Neural cell (in vitro differentiated cells): ENCODE measurements at regions not wholly inside any gene's neighbourhood (a gene's known extent, or its start where the extent isn't known, plus 50 kb on each side); places are given as distances from the start of the nearest gene placed in this dataset.

Source experiments
- H2AFZ ChIP-seq: fragments of 200-600, 300-800 bp; sonication (generic), shearing (Covaris generic); 2 replicates; pipeline ENCODE4 v1.6.0; 2014; ENCODE audit warnings: low read depth, mild to moderate bottlenecking, antibody characterized with exemption, low read length, moderate library complexity
- H3F3A ChIP-seq: fragments of 200-600 bp; shearing (Covaris generic); 2 replicates; pipeline ENCODE4 v1.6.1; 2016; ENCODE audit warnings: mild to moderate bottlenecking, moderate library complexity, mixed read lengths, antibody characterized with exemption, low read length; ENCODE audit not compliant: insufficient read depth, poor library complexity, severe bottlenecking
- H3K27ac ChIP-seq: fragments of 200-600, 300-800 bp; sonication (generic), shearing (Covaris generic); 2 replicates; pipeline ENCODE4 v1.5.1; 2014; ENCODE audit warnings: mild to moderate bottlenecking, low read length, moderate library complexity
- H3K27me3 ChIP-seq: fragments of 300-800, 200-600 bp; sonication (generic), shearing (Covaris generic); 2 replicates; pipeline ENCODE4 v1.6.0; 2014; ENCODE audit warnings: mild to moderate bottlenecking, low read depth, low read length, moderate library complexity; ENCODE audit not compliant: insufficient read depth
- H3K36me3 ChIP-seq: fragments of 300-800, 200-600 bp; sonication (generic), shearing (Covaris generic); 2 replicates; pipeline ENCODE4 v1.5.1; 2014; ENCODE audit warnings: mild to moderate bottlenecking, antibody characterized with exemption, low read length, moderate library complexity; ENCODE audit not compliant: insufficient read depth
- H3K4me2 ChIP-seq: fragments of 300-800, 200-600 bp; sonication (generic), shearing (Covaris generic); 2 replicates; pipeline ENCODE4 v1.6.0; 2014; ENCODE audit warnings: mild to moderate bottlenecking, low read length
- H3K4me3 ChIP-seq: fragments of 300-800, 200-600 bp; sonication (generic), shearing (Covaris generic); 2 replicates; pipeline ENCODE4 v1.5.1; 2014; ENCODE audit warnings: mild to moderate bottlenecking, low read length, moderate library complexity
- H3K79me2 ChIP-seq: fragments of 200-600 bp; shearing (Covaris generic); replicated peaks from 2 replicates; pipeline ENCODE4 v1.6.0; 2014; ENCODE audit warnings: mild to moderate bottlenecking, low read length, moderate library complexity; ENCODE audit not compliant: insufficient read depth
- H3K9ac ChIP-seq: fragments of 300-800, 200-600 bp; sonication (generic), shearing (Covaris generic); 2 replicates; pipeline ENCODE4 v1.6.1; 2016; ENCODE audit warnings: mild to moderate bottlenecking, low read length, mixed read lengths
- H3K9me2 ChIP-seq: fragments of 200-600 bp; shearing (Covaris generic); 2 replicates; pipeline ENCODE4 v1.6.1; 2016; ENCODE audit warnings: mild to moderate bottlenecking, low read length, mixed read lengths; ENCODE audit not compliant: insufficient read depth
- H3K9me3 ChIP-seq: fragments of 200-600, 300-800 bp; sonication (generic), shearing (Covaris generic); 2 replicates; pipeline ENCODE4 v1.6.1; 2016; ENCODE audit warnings: mild to moderate bottlenecking, mixed run types, low read length, moderate library complexity, mixed read lengths
- H4K20me1 ChIP-seq: fragments of 200-600 bp; shearing (Covaris generic); 2 replicates; pipeline ENCODE4 v1.6.1; 2016; ENCODE audit warnings: mild to moderate bottlenecking, mixed run types; ENCODE audit not compliant: insufficient read depth
- EP300 ChIP-seq: fragments of 450-650 bp; conservative IDR thresholded peaks from 2 replicates; pipeline ENCODE4 v1.6.1; 2014; ENCODE audit warnings: antibody characterized with exemption, mild to moderate bottlenecking, moderate library complexity; ENCODE audit not compliant: poor library complexity, severe bottlenecking
- EZH2 ChIP-seq: fragments of 200-600, 300-800 bp; shearing (Covaris generic), sonication (generic); IDR thresholded peaks from 2 replicates; pipeline ENCODE4 v1.6.1; 2014; ENCODE audit warnings: antibody characterized with exemption, low read length, borderline replicate concordance, mild to moderate bottlenecking; ENCODE audit not compliant: insufficient read depth, poor library complexity, severe bottlenecking
- MXI1 ChIP-seq: fragments of 450-650 bp; conservative IDR thresholded peaks from 2 replicates; pipeline ENCODE4 v1.6.1; 2014; ENCODE audit warnings: antibody characterized with exemption, mild to moderate bottlenecking; ENCODE audit not compliant: poor library complexity, severe bottlenecking
- POLR2AphosphoS5 ChIP-seq: IDR thresholded peaks from 2 replicates; pipeline ENCODE4 v1.6.1; 2012
- RAD21 ChIP-seq: fragments of 450-650 bp; conservative IDR thresholded peaks from 2 replicates; pipeline ENCODE4 v1.6.1; 2014; ENCODE audit warnings: antibody characterized with exemption, mild to moderate bottlenecking, moderate library complexity
- SMC3 ChIP-seq: fragments of 450-650 bp; conservative IDR thresholded peaks from 2 replicates; pipeline ENCODE4 v1.6.1; 2014; ENCODE audit warnings: antibody characterized with exemption, mild to moderate bottlenecking, moderate library complexity; ENCODE audit not compliant: poor library complexity
- TAF1 ChIP-seq: IDR thresholded peaks from 2 replicates; pipeline ENCODE4 v1.6.1; 2012; ENCODE audit warnings: low read depth
- TF ChIP-seq, protein P1 (sequence below): IDR thresholded peaks from 2 replicates; pipeline ENCODE4 v1.6.1; 2012; ENCODE audit warnings: borderline replicate concordance
- TF ChIP-seq, protein P2 (sequence below): fragments of 450-650 bp; IDR thresholded peaks from 2 replicates; pipeline ENCODE4 v1.5.1; 2014; ENCODE audit warnings: antibody characterized with exemption, mild to moderate bottlenecking, moderate library complexity; ENCODE audit not compliant: poor library complexity, severe bottlenecking

DNA sequence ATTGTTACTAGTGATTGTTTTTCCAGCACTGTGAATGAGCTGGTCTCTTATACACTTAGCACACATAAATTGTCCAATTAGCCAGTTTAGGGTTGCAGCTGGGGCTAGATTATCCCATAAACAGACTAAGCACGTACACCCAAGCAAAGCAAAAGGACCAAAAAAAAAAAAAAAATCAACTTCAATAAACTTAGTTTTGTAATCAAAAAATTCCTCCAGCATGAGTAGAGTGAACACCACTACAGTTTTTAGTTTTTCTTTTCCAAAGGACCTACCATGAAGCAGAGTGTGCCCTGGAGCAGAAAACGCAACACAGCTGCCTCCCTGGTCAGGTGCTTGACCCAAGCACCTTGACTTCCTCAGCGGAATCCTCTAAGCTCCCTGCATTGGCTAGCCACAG lies 249.4 kb upstream of the SLC14A2 start:
- H3F3A ChIP-seq, result no peaks in the 10 kb centered on the region
- no peak overlapping the region for H3K9ac ChIP-seq
- no peaks in the 10 kb centered on the region for H4K20me1 ChIP-seq
- no peaks in the 10 kb centered on the region for H3K9me3 ChIP-seq
- H3K79me2 ChIP-seq, result no peaks in the 10 kb centered on the region
- no peaks in the 10 kb centered on the region for H3K27me3 ChIP-seq
- no peak overlapping the region for H2AFZ ChIP-seq
- H3K9me2 ChIP-seq, result no peaks in the 10 kb centered on the region
- H3K27ac ChIP-seq, result no peak overlapping the region
- no peak overlapping the region for H3K4me3 ChIP-seq
- no peak for TF ChIP-seq TAF1
- TF ChIP-seq, protein P1, sequence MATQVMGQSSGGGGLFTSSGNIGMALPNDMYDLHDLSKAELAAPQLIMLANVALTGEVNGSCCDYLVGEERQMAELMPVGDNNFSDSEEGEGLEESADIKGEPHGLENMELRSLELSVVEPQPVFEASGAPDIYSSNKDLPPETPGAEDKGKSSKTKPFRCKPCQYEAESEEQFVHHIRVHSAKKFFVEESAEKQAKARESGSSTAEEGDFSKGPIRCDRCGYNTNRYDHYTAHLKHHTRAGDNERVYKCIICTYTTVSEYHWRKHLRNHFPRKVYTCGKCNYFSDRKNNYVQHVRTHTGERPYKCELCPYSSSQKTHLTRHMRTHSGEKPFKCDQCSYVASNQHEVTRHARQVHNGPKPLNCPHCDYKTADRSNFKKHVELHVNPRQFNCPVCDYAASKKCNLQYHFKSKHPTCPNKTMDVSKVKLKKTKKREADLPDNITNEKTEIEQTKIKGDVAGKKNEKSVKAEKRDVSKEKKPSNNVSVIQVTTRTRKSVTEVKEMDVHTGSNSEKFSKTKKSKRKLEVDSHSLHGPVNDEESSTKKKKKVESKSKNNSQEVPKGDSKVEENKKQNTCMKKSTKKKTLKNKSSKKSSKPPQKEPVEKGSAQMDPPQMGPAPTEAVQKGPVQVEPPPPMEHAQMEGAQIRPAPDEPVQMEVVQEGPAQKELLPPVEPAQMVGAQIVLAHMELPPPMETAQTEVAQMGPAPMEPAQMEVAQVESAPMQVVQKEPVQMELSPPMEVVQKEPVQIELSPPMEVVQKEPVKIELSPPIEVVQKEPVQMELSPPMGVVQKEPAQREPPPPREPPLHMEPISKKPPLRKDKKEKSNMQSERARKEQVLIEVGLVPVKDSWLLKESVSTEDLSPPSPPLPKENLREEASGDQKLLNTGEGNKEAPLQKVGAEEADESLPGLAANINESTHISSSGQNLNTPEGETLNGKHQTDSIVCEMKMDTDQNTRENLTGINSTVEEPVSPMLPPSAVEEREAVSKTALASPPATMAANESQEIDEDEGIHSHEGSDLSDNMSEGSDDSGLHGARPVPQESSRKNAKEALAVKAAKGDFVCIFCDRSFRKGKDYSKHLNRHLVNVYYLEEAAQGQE, result no peak
- H3K36me3 ChIP-seq, result no peaks in the 10 kb centered on the region
- no peak overlapping the region for H3K4me2 ChIP-seq

DNA sequence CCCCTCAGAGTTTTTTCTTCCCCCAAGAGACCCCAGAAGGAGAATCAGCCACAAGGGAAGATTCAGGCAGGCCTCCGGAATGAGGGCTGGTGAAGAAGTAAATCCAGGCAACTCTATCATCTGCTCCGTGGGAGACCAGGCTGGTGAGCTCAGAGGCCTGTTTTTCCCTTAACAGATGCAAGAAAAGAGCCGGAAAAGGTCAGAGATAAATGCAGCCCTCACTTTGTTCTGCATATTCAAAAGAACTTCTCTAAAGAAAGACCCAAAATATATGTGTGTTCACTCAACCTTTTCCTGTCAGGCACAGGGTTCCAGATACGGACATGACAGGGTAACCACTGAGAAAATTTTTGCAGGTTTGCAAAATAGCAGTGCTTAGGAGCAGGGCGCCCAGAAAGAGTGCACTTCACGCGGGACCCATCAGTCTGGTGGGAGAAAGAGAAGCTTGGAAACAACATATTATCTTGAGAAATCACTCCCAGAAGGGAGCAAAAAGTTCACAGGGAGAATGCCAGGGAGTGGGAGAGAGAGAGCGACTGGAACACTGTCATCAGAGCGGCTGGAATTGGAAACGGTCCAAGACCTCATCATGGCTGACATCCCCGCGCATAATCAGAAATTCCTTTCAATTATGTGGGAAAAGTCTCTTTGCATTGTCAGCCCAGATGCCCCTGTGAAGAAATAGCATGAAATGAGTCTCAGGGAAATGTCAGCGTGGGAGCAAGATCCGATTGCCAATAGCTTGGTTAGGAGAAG lies 244.8 kb upstream of the SLC14A2 start:
- no peak overlapping the region for H3K4me2 ChIP-seq
- no peaks in the 10 kb centered on the region for H4K20me1 ChIP-seq
- H3K9me2 ChIP-seq, result no peaks in the 10 kb centered on the region
- no peaks in the 10 kb centered on the region for H3K27me3 ChIP-seq
- H3K27ac ChIP-seq, result no peak overlapping the region
- H3K36me3 ChIP-seq, result no peaks in the 10 kb centered on the region
- H3K9me3 ChIP-seq, result no peaks in the 10 kb centered on the region
- H3K4me3 ChIP-seq, result no peak overlapping the region
- no peaks in the 10 kb centered on the region for H3K79me2 ChIP-seq
- H3K9ac ChIP-seq, result no peak overlapping the region
- TF ChIP-seq EZH2, result no peak
- TF ChIP-seq, protein P2, sequence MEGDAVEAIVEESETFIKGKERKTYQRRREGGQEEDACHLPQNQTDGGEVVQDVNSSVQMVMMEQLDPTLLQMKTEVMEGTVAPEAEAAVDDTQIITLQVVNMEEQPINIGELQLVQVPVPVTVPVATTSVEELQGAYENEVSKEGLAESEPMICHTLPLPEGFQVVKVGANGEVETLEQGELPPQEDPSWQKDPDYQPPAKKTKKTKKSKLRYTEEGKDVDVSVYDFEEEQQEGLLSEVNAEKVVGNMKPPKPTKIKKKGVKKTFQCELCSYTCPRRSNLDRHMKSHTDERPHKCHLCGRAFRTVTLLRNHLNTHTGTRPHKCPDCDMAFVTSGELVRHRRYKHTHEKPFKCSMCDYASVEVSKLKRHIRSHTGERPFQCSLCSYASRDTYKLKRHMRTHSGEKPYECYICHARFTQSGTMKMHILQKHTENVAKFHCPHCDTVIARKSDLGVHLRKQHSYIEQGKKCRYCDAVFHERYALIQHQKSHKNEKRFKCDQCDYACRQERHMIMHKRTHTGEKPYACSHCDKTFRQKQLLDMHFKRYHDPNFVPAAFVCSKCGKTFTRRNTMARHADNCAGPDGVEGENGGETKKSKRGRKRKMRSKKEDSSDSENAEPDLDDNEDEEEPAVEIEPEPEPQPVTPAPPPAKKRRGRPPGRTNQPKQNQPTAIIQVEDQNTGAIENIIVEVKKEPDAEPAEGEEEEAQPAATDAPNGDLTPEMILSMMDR, result no peak
- TF ChIP-seq EP300, result no peak
- no peak for TF ChIP-seq POLR2AphosphoS5
- TF ChIP-seq RAD21, result no peak
- H2AFZ ChIP-seq, result no peak overlapping the region
- no peaks in the 10 kb centered on the region for H3F3A ChIP-seq

DNA sequence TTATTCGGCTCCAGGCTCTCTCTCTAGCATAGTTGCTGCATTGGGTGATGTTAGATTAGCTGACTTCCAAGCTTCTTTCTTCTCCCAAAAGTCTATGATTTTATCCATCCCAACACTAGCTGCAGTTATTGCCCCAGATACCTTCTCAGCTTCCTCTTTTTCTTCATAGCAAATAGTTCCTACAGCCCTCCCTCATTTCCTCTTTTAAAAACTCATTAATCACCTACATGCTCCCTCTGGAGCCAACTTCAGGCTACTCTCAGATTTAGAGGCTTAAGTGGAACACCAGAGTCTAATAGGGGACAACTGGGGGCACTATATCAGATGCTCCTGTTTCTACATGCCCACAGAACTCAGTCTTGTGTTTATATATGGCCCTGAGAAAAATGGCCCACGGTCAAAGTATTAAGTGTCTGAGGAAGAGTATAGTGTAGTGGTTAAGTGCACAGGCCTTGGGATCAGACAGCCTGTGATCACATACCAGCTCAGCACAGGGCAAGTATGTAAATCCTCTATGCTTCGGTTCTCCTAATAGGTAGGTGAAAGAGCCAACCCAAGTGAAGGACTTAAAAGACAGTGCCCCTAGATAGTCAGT lies 241.9 kb upstream of the SLC14A2 start:
- Histone ChIP-seq H3K4me3 (no peak overlapping the region), H2AFZ (no peak overlapping the region), H4K20me1 (no peaks in the 10 kb centered on the region), H3K27me3 (no peaks in the 10 kb centered on the region), H3K9me3 (no peaks in the 10 kb centered on the region), H3K9me2 (no peaks in the 10 kb centered on the region), H3K79me2 (no peaks in the 10 kb centered on the region), H3F3A (no peaks in the 10 kb centered on the region), H3K27ac (no peak overlapping the region), H3K36me3 (no peaks in the 10 kb centered on the region), H3K4me2 (no peak overlapping the region), H3K9ac (no peak overlapping the region)
- TF ChIP-seq, protein P2, result no peak
- no peak for TF ChIP-seq EZH2
- no peak for TF ChIP-seq EP300
- TF ChIP-seq, protein P1, result no peak
- no peak for TF ChIP-seq MXI1
- TF ChIP-seq POLR2AphosphoS5, result no peak
- TF ChIP-seq SMC3, result no peak
- TF ChIP-seq RAD21, result no peak
- no peak for TF ChIP-seq TAF1
